ENCODE measurements at regions not wholly inside any gene's neighbourhood (a gene's known extent, or its start where the extent isn't known, plus 50 kb on each side); places are given as distances from the start of the nearest gene placed in this dataset.

DNA sequence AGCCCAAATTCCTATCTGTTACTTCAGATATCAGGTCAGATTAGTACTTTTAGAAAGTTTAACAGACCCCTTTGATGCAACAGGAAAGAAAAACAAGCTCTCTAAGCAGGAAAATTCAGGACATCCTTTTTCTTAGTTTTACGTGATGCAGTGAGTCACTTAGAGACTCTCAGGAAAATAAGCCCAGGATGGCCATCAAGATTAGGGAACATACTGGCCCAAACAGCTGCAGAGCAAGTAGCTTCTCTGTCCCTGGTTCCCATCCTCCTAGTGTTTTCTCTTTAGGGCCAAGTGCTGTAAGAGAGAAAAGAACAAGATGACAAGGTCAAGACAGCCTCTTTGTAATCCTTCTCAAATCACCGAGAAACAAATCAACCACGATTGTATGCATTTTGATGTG, 219.1 kb downstream of the ZNF674 start:
- TF ChIP-seq, protein P1, sequence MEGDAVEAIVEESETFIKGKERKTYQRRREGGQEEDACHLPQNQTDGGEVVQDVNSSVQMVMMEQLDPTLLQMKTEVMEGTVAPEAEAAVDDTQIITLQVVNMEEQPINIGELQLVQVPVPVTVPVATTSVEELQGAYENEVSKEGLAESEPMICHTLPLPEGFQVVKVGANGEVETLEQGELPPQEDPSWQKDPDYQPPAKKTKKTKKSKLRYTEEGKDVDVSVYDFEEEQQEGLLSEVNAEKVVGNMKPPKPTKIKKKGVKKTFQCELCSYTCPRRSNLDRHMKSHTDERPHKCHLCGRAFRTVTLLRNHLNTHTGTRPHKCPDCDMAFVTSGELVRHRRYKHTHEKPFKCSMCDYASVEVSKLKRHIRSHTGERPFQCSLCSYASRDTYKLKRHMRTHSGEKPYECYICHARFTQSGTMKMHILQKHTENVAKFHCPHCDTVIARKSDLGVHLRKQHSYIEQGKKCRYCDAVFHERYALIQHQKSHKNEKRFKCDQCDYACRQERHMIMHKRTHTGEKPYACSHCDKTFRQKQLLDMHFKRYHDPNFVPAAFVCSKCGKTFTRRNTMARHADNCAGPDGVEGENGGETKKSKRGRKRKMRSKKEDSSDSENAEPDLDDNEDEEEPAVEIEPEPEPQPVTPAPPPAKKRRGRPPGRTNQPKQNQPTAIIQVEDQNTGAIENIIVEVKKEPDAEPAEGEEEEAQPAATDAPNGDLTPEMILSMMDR (IDR thresholded peaks at IDR 0.05; ENCODE audit: low read depth, low read length): no peak
- TF ChIP-seq, protein P2, sequence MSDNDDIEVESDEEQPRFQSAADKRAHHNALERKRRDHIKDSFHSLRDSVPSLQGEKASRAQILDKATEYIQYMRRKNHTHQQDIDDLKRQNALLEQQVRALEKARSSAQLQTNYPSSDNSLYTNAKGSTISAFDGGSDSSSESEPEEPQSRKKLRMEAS (IDR thresholded peaks at IDR 0.05; ENCODE audit: low read depth, low read length): no peak
- TF ChIP-seq POLR2A (IDR thresholded peaks at IDR 0.05; ENCODE audit: extremely low read depth, insufficient read length) (no peak), MYC (IDR thresholded peaks at IDR 0.05; ENCODE audit: low read depth, low read length) (no peak)

Measured in NB4 (cell line).